NT2/D1 (cell line): ENCODE measurements at regions not wholly inside any gene's neighbourhood (a gene's known extent, or its start where the extent isn't known, plus 50 kb on each side); places are given as distances from the start of the nearest gene placed in this dataset.
"Not testable (repeated sequence)": the region's sequence is repeated elsewhere in the genome, so short reads cannot be mapped to it uniquely, and the experiment has no call there.

Experiments used
- DNase-seq: peaks from one replicate; pipeline ENCODE4 v3.0.0-alpha.2; 2011; ENCODE audit warnings: low read depth, low spot score
- H3K27me3 ChIP-seq: 2 replicates; pipeline ENCODE4 v1.6.0; 2011; ENCODE audit warnings: mild to moderate bottlenecking; ENCODE audit not compliant: insufficient read length, insufficient read depth
- H3K36me3 ChIP-seq: 2 replicates; pipeline ENCODE4 v1.6.1; 2011; ENCODE audit warnings: mild to moderate bottlenecking, low read length, mixed read lengths; ENCODE audit not compliant: insufficient read depth, insufficient read length
- H3K4me1 ChIP-seq: 2 replicates; pipeline ENCODE4 v1.5.1; 2011; ENCODE audit not compliant: insufficient read depth, insufficient read length
- H3K4me3 ChIP-seq: 2 replicates; pipeline ENCODE4 v1.5.1; 2011; ENCODE audit warnings: low read depth; ENCODE audit not compliant: insufficient read length
- H3K9ac ChIP-seq: 2 replicates; pipeline ENCODE4 v1.6.0; 2011; ENCODE audit warnings: low read depth; ENCODE audit not compliant: insufficient read length
- H3K9me3 ChIP-seq: 2 replicates; pipeline ENCODE4 v1.5.1; 2011; ENCODE audit warnings: mild to moderate bottlenecking, low read length; ENCODE audit not compliant: insufficient read depth
- SUZ12 ChIP-seq: IDR thresholded peaks from 2 replicates; pipeline ENCODE4 v1.6.1; 2011; ENCODE audit not compliant: insufficient read length, insufficient read depth; ENCODE audit errors: extremely low read depth
- YY1 ChIP-seq: IDR thresholded peaks from 2 replicates; pipeline ENCODE4 v1.6.1; 2011; ENCODE audit not compliant: insufficient read length, insufficient read depth
- ZNF274 ChIP-seq: IDR thresholded peaks from 2 replicates; pipeline ENCODE4 v1.6.1; 2011; ENCODE audit warnings: mild to moderate bottlenecking, low read depth, low read length

DNA sequence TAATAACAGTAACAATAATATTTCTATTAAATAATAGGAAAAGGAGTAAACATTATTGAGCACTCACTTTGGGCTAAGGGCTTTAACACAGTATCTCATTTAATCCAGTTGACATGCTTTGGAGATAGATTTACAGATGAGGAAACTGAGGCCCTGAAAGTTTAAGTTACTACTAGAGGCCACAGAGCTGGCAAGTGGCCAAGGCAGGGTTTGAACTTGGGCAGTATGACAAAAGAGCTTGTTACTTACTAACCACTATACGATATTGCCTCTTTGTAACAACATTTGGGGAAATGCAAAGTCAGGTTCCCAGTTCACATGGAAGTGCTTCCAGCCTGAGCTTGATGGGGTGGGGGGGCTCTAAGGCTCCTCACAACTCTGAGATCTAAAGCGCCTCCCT, 149.1 kb upstream of the LMCD1 start:
- H3K36me3 ChIP-seq: no peaks in the 10 kb centered on the region
- peaks cover 5% of the 10 kb centered on the region; the same call in 1 of the 2 replicates for H3K9me3 ChIP-seq
- H3K4me3 ChIP-seq: no peak overlapping the region
- H3K4me1 ChIP-seq: no peaks in the 10 kb centered on the region
- H3K27me3 ChIP-seq: no peaks in the 10 kb centered on the region
- no peak for TF ChIP-seq ZNF274
- no peak for TF ChIP-seq YY1
- no peak for TF ChIP-seq SUZ12
- no peak overlapping the region for H3K9ac ChIP-seq
- no peak for DNase-seq

DNA sequence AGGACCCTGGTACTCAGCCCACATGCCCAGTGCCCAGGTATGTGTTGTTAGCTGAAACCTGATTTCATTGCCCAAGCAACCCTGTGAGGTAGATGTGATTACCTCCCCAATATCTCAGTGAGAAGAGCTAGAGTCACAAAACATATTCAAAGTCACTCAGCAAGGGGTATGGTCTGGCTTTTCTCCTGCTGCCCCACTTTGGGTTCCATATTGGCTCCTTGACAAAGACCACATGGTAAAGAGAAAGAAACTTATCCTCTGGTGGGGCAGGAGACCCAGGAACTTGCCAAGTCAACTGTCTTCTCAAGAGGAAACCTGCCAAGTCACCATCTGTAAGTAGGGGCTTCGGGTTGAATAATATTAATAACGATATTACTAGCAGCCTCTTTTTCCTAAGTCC, 148.3 kb upstream of the LMCD1 start:
- TF ChIP-seq ZNF274: no peak
- no peak for TF ChIP-seq SUZ12
- no peak for TF ChIP-seq YY1
- 0 out of 2 replicates have a peak, but pooled peaks cover 3% of the 10 kb centered on the region for H3K9me3 ChIP-seq
- H3K9ac ChIP-seq: no peak overlapping the region
- no peaks in the 10 kb centered on the region for H3K4me1 ChIP-seq
- H3K4me3 ChIP-seq: no peak overlapping the region
- no peak for DNase-seq
- no peaks in the 10 kb centered on the region for H3K27me3 ChIP-seq
- H3K36me3 ChIP-seq: no peaks in the 10 kb centered on the region

DNA sequence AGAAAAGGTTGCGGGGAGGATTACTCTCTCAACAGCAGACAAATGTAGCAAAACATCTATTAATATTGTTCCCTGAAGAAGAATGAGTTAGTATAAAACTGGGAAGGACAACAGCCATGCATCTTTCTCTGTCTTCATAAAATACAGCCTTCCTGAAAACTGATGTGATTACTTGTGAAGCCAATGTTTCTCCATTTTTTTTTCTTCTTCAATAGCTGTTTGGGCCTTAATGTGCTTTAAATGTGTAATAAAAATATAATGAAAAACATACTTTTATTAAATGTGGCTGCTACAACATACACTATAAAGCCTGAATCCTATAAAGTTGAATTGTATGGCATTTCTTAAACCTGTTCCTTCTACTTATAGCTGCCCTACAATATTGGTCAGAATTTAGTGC, 146.3 kb upstream of the LMCD1 start:
- Histone ChIP-seq H3K9me3 (0 out of 2 replicates have a peak, but pooled peaks cover 3% of the 10 kb centered on the region), H3K4me1 (no peaks in the 10 kb centered on the region), H3K27me3 (no peaks in the 10 kb centered on the region), H3K9ac (no peak overlapping the region), H3K4me3 (no peak overlapping the region), H3K36me3 (no peaks in the 10 kb centered on the region)
- DNase-seq: no peak
- no peak for TF ChIP-seq YY1
- TF ChIP-seq SUZ12: no peak
- TF ChIP-seq ZNF274: no peak

DNA sequence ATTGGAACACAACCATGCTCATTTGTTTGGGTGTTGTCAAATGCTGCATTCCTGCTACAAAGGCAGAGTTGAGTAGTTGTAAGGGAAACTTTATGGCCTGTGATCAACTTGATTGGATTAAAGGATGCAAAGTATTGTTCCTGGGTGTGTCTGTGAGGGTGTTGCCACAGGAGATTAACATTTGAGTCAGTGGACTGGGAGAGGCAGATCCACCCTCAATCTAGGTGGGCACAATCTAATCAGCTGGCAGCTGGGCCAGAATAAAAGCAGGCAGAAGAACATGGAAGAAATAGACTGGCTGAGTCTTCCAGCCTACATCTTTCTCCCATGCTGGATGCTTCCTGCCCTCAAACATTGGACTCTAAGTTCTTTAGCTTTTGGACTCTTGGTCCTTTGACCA, 145.6 kb upstream of the LMCD1 start:
- not testable (repeated sequence) for H3K4me3 ChIP-seq, H3K9ac ChIP-seq, H3K36me3 ChIP-seq, H3K4me1 ChIP-seq, H3K9me3 ChIP-seq, H3K27me3 ChIP-seq, DNase-seq

DNA sequence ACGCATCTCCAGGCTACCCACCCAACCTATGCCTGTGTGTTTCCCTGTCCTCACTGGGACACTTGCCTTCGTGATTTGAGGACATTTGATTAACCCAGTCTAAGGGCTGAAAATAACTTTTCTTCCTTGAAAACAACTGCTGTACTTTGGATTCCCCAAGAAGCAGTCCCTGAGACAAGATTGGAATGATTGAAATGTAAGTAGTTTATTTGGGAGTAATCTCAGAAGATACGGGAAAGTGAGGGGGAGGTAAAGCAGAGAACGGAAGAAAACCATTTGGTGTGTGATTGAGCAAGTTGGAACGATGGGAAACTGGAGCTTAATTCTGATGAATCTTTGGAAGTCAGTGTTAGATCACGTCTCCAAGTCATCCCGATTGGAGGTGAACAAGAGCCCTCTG, 143.8 kb upstream of the LMCD1 start:
- DNase-seq: no peak
- H3K4me3 ChIP-seq: no peak overlapping the region
- no peaks in the 10 kb centered on the region for H3K36me3 ChIP-seq
- H3K9ac ChIP-seq: no peak overlapping the region
- H3K27me3 ChIP-seq: no peaks in the 10 kb centered on the region
- TF ChIP-seq SUZ12 (no peak), YY1 (no peak), ZNF274 (no peak)
- 0 out of 2 replicates have a peak, but pooled peaks cover 3% of the 10 kb centered on the region for H3K9me3 ChIP-seq
- H3K4me1 ChIP-seq: no peaks in the 10 kb centered on the region

DNA sequence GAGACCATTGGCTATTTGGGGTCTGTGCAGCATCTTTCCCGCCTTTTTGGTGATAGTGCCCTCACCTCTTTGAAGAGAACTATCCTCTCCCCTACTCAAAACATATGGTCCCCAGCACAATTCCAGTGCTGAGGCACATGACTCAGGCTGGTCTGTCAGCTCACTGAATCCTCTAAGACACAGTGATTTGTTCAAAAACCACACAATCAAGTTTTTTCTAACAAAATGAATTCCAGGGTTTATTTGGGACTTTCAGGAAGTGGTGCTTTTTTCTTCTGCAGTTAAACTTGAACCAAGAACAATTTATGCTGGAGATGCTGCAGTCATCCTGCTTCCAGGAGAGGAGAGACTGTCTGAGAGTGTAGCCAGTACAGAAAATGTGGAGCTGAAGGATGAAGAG, 142.5 kb upstream of the LMCD1 start:
- TF ChIP-seq SUZ12 (no peak), YY1 (no peak), ZNF274 (no peak)
- Histone ChIP-seq H3K4me1 (no peaks in the 10 kb centered on the region), H3K9ac (no peak overlapping the region), H3K4me3 (no peak overlapping the region), H3K27me3 (no peaks in the 10 kb centered on the region), H3K9me3 (0 out of 2 replicates have a peak, but pooled peaks cover 3% of the 10 kb centered on the region), H3K36me3 (no peaks in the 10 kb centered on the region)
- no peak for DNase-seq

DNA sequence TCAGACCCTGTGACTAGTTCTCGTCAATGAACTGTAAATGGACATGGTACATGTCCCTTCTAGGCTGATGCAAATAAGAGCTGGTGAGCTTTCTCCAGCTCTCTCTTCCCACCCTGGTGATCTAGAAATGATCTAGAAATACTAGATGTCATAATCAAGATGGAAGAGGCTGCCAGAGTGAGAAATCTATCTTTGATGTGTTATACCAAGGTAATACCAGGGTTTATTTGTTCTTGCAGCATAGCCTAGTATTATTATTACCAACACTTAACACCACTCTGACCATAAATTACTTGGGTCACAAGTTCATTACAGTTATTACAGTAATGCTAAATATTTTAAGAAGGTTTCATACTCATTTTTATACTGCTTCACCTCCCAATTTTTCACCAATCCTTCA, 138.4 kb upstream of the LMCD1 start:
- H3K27me3 ChIP-seq: no peaks in the 10 kb centered on the region
- no peak overlapping the region for H3K4me3 ChIP-seq
- no peak for DNase-seq
- no peaks in the 10 kb centered on the region for H3K4me1 ChIP-seq
- no peak overlapping the region for H3K9ac ChIP-seq
- H3K36me3 ChIP-seq: no peaks in the 10 kb centered on the region
- 0 out of 2 replicates have a peak, but pooled peaks cover 1% of the 10 kb centered on the region for H3K9me3 ChIP-seq
- TF ChIP-seq ZNF274 (no peak), YY1 (no peak), SUZ12 (no peak)

DNA sequence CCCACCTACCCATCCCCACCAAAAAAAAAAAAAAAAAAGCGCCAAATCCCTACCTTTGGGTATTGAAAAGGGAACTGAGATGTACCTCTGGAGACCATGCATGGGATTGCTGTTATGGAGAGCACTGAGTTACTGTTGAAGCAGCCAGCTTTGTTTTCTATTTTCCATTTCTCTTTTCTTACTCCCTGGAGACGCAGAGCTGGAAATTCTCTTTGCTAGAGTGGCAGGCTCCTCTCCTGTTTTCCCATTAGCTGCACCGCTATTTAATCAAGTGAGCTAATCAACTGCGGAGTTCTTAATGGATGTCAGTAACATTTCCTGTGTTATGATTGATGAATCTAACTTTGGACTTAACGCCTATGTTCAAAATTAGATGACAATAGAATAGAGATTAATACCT, 136.1 kb upstream of the LMCD1 start:
- no peaks in the 10 kb centered on the region for H3K9me3 ChIP-seq
- H3K4me1 ChIP-seq: no peaks in the 10 kb centered on the region
- no peak overlapping the region for H3K4me3 ChIP-seq
- no peak for TF ChIP-seq ZNF274
- TF ChIP-seq SUZ12: no peak
- TF ChIP-seq YY1: no peak
- DNase-seq: no peak
- H3K9ac ChIP-seq: no peak overlapping the region
- H3K36me3 ChIP-seq: no peaks in the 10 kb centered on the region
- H3K27me3 ChIP-seq: no peaks in the 10 kb centered on the region
